ENCODE measurements at regions not wholly inside any gene's neighbourhood (a gene's known extent, or its start where the extent isn't known, plus 50 kb on each side); places are given as distances from the start of the nearest gene placed in this dataset.
"Not testable (repeated sequence)": the region's sequence is repeated elsewhere in the genome, so short reads cannot be mapped to it uniquely, and the experiment has no call there.

GRCh38 chr10:80794994-80795393 is 257.3 kb downstream of the SH2D4B start:
- H3K36me3 Mint-ChIP-seq: no peaks in the 10 kb centered on the region
- peaks cover 2% of the 10 kb centered on the region for H3K4me1 Mint-ChIP-seq (ENCODE audit: unreplicated experiment)
- DNase-seq (ENCODE audit: extremely low spot score, unreplicated experiment): no peak
- H3K27me3 Mint-ChIP-seq: peaks cover 4% of the 10 kb centered on the region
- no peak overlapping the region for H3K4me3 Mint-ChIP-seq
- no peak overlapping the region for H3K27ac Mint-ChIP-seq
- no peak for TF ChIP-seq CTCF (conservative IDR thresholded peaks at IDR 0.05)
- H3K9me3 Mint-ChIP-seq: peaks cover 5% of the 10 kb centered on the region

- no peaks in the 10 kb centered on the region for H3K4me1 Mint-ChIP-seq (ENCODE audit: unreplicated experiment)
These were observed 267.8 kb downstream of the SH2D4B start for GRCh38 chr10:80805343-80806020.

GRCh38 chr10:80814147-80814652 is 276.5 kb downstream of the SH2D4B start:
- no peaks in the 10 kb centered on the region for H3K36me3 Mint-ChIP-seq
- H3K27ac Mint-ChIP-seq: no peak overlapping the region
- no peak for DNase-seq (ENCODE audit: extremely low spot score, unreplicated experiment)
- TF ChIP-seq CTCF (conservative IDR thresholded peaks at IDR 0.05): no peak
- H3K4me3 Mint-ChIP-seq: no peak overlapping the region
- H3K4me1 Mint-ChIP-seq (ENCODE audit: unreplicated experiment): no peaks in the 10 kb centered on the region
- H3K27me3 Mint-ChIP-seq: no peaks in the 10 kb centered on the region
- no peaks in the 10 kb centered on the region for H3K9me3 Mint-ChIP-seq

More at GRCh38 chr10:80805343-80806020, 267.8 kb downstream of the SH2D4B start:
- no peak for TF ChIP-seq CTCF (conservative IDR thresholded peaks at IDR 0.05)
- DNase-seq (ENCODE audit: extremely low spot score, unreplicated experiment): no peak
- Mint-ChIP-seq H3K4me3 (no peak overlapping the region), H3K9me3 (peaks cover 7% of the 10 kb centered on the region), H3K27me3 (no peaks in the 10 kb centered on the region), H3K36me3 (no peaks in the 10 kb centered on the region), H3K27ac (no peak overlapping the region)

- H3K27me3 Mint-ChIP-seq: peaks cover 3% of the 10 kb centered on the region
- H3K36me3 Mint-ChIP-seq: no peaks in the 10 kb centered on the region
- H3K9me3 Mint-ChIP-seq: no peaks in the 10 kb centered on the region
- H3K27ac Mint-ChIP-seq: no peak overlapping the region
- DNase-seq (ENCODE audit: extremely low spot score, unreplicated experiment): no peak
- no peak for TF ChIP-seq CTCF (conservative IDR thresholded peaks at IDR 0.05)
- H3K4me3 Mint-ChIP-seq: no peak overlapping the region
- no peaks in the 10 kb centered on the region for H3K4me1 Mint-ChIP-seq (ENCODE audit: unreplicated experiment)
These were observed 291.4 kb downstream of the SH2D4B start for GRCh38 chr10:80829151-80829550.

GRCh38 chr10:80829562-80829961 is 291.9 kb downstream of the SH2D4B start:
- Mint-ChIP-seq H3K9me3 (no peaks in the 10 kb centered on the region), H3K4me1 (ENCODE audit: unreplicated experiment) (no peaks in the 10 kb centered on the region), H3K27me3 (peaks cover 3% of the 10 kb centered on the region), H3K4me3 (no peak overlapping the region), H3K36me3 (no peaks in the 10 kb centered on the region), H3K27ac (no peak overlapping the region)
- DNase-seq (ENCODE audit: extremely low spot score, unreplicated experiment): no peak
- TF ChIP-seq CTCF (conservative IDR thresholded peaks at IDR 0.05): no peak

GRCh38 chr10:80832693-80833092 is 295.0 kb downstream of the SH2D4B start:
- H3K9me3 Mint-ChIP-seq; H3K4me1 Mint-ChIP-seq (ENCODE audit: unreplicated experiment); DNase-seq (ENCODE audit: extremely low spot score, unreplicated experiment); H3K36me3 Mint-ChIP-seq; H3K4me3 Mint-ChIP-seq; H3K27me3 Mint-ChIP-seq; H3K27ac Mint-ChIP-seq: not testable (repeated sequence)

All from type B pancreatic cell (in vitro differentiated cells).